B cell (primary cell): ENCODE measurements at regions not wholly inside any gene's neighbourhood (a gene's known extent, or its start where the extent isn't known, plus 50 kb on each side); places are given as distances from the start of the nearest gene placed in this dataset.
"Not testable (repeated sequence)": the region's sequence is repeated elsewhere in the genome, so short reads cannot be mapped to it uniquely, and the experiment has no call there.

Experiments used
- ATAC-seq: fragments of 200-7000 bp; cut with Tn5 transposase; one replicate; pipeline ENCODE4 v1.10.0; 2021; ENCODE audit warnings: low read depth, mild to moderate bottlenecking, moderate number of reproducible peaks, moderate library complexity
- CTCF ChIA-PET: fragments of 350-600 bp; sonication (Branson Sonifier 250); formaldehyde crosslinking; loops from one replicate; lab custom pipeline; 2021; ENCODE audit warnings: antibody characterized with exemption, inconsistent platforms; lab: Charles Lee
- POLR2A ChIA-PET: fragments of 350-600 bp; sonication (Branson Sonifier 250); formaldehyde crosslinking; loops from one replicate; lab custom pipeline; 2021; ENCODE audit warnings: antibody characterized with exemption; lab: Charles Lee
- DNase-seq: peaks from one replicate; pipeline ENCODE4 v3.0.0; 2013
- H2AFZ ChIP-seq: 2 replicates; pipeline ENCODE4 v1.6.1; 2012; ENCODE audit warnings: mild to moderate bottlenecking, low read depth, low read length; ENCODE audit not compliant: insufficient read depth, poor library complexity, severe bottlenecking
- H3K27ac ChIP-seq, 2 donors: 1 replicate in 1 of 2; 2 replicates in 1 of 2; pipeline ENCODE4 v1.5.1; 2012 to 2013; ENCODE audit warnings: low read length in 2 of 2, mild to moderate bottlenecking in 2 of 2, moderate library complexity in 1 of 2
- H3K27me3 ChIP-seq, 4 experiments: fragments of 200-600 bp in 1 of 4; sonication (generic) in 1 of 4; replicated peaks in 1 of 4; 1 replicate in 2 of 4; 2 replicates in 2 of 4; pipeline versions ENCODE4 v1.6.1 to v1.7.0; 2013 to 2016; ENCODE audit warnings: low read length in 3 of 4, mild to moderate bottlenecking in 2 of 4, mixed read lengths in 1 of 4, moderate library complexity in 1 of 4; ENCODE audit not compliant: insufficient read depth in 4 of 4, control insufficient read depth in 3 of 4; ENCODE audit errors: control extremely low read depth in 1 of 4
- H3K36me3 ChIP-seq, 2 experiments: replicated peaks in 1 of 2; 1 replicate in 1 of 2; 2 replicates in 1 of 2; pipeline versions ENCODE4 v1.6.1 to v1.7.1; 2013; ENCODE audit warnings: low read length in 1 of 2; ENCODE audit not compliant: insufficient read depth in 2 of 2, control insufficient read depth in 1 of 2; ENCODE audit errors: control extremely low read depth in 1 of 2, extremely low read depth in 1 of 2
- H3K4me1 ChIP-seq, 2 donors: fragments of 200-600 bp in 1 of 2; sonication (generic) in 1 of 2; 1 replicate in 1 of 2; 2 replicates in 1 of 2; pipeline versions ENCODE4 v1.5.1 to v1.6.1; 2013 to 2017; ENCODE audit warnings: low read length in 2 of 2; ENCODE audit not compliant: control insufficient read depth in 2 of 2, insufficient read depth in 2 of 2
- H3K4me2 ChIP-seq: replicated peaks from 2 replicates; pipeline ENCODE3; 2012; ENCODE audit warnings: mild to moderate bottlenecking, low read depth, low read length; ENCODE audit not compliant: poor library complexity, severe bottlenecking
- H3K4me3 ChIP-seq, 5 experiments: fragments of 200-600 bp in 1 of 5; sonication (generic) in 1 of 5; 1 replicate in 3 of 5; 2 replicates in 2 of 5; pipeline versions ENCODE4 v1.5.1 to v1.7.0; 2011 to 2016; ENCODE audit warnings: low read length in 4 of 5, mild to moderate bottlenecking in 4 of 5, low read depth in 2 of 5, control low read depth in 1 of 5, moderate library complexity in 1 of 5; ENCODE audit not compliant: insufficient read depth in 1 of 5; ENCODE audit errors: control extremely low read depth in 1 of 5, extremely low read depth in 1 of 5
- H3K79me2 ChIP-seq: fragments of 200-600 bp; sonication (generic); one replicate; pipeline ENCODE4 v1.6.0; 2016; ENCODE audit warnings: low read length; ENCODE audit not compliant: control insufficient read depth, insufficient read depth
- H3K9ac ChIP-seq: fragments of 200-600 bp; sonication (generic); 2 replicates; pipeline ENCODE4 v1.6.1; 2017; ENCODE audit warnings: mild to moderate bottlenecking, low read length, moderate library complexity
- H3K9me3 ChIP-seq, 3 donors: one replicate each; pipeline versions ENCODE4 v1.6.1 to v1.7.1; 2013; ENCODE audit warnings: low read length in 2 of 3; ENCODE audit not compliant: control insufficient read depth in 2 of 3, insufficient read depth in 1 of 3; ENCODE audit errors: control extremely low read depth in 1 of 3
- H4K20me1 ChIP-seq: 2 replicates; pipeline ENCODE4 v1.6.0; 2012; ENCODE audit warnings: mild to moderate bottlenecking, low read length; ENCODE audit not compliant: insufficient read depth, control insufficient read depth, poor library complexity, severe bottlenecking
- H3K27ac Mint-ChIP-seq: one replicate; pipeline ENCODE4 v1.8.0; 2021; ENCODE audit warnings: mixed read lengths
- H3K27me3 Mint-ChIP-seq: one replicate; pipeline ENCODE4 v1.8.0; 2021; ENCODE audit warnings: mixed read lengths
- H3K4me1 Mint-ChIP-seq: one replicate; pipeline ENCODE4 v1.8.0; 2021; ENCODE audit warnings: mixed read lengths
- H3K4me3 Mint-ChIP-seq: one replicate; pipeline ENCODE4 v1.8.0; 2021; ENCODE audit warnings: mixed read lengths
- H3K9me3 Mint-ChIP-seq: one replicate; pipeline ENCODE4 v1.8.0; 2022; ENCODE audit warnings: mixed read lengths; ENCODE audit not compliant: insufficient read depth
- CTCF ChIP-seq: fragments of 200-600 bp; IDR thresholded peaks from one replicate; pipeline ENCODE4 v1.8.0; 2022; ENCODE audit warnings: antibody characterized with exemption, mild to moderate bottlenecking
- EZH2 ChIP-seq: IDR thresholded peaks from 2 replicates; pipeline ENCODE4 v1.6.1; 2012; ENCODE audit warnings: borderline replicate concordance, low read depth, mild to moderate bottlenecking, moderate library complexity, low read length; ENCODE audit not compliant: insufficient read depth, poor library complexity, severe bottlenecking
- WGBS: methylation state at CpG from one replicate; pipeline ENCODE4 v1.1.5; 2013; ENCODE audit warnings: missing lambda C conversion rate; ENCODE audit not compliant: insufficient coverage; 5-methylcytosine and 5-hydroxymethylcytosine counted together
- intact Hi-C: fragments of 100-400 bp; cut with micrococcal nuclease; formaldehyde crosslinking; loops from one replicate; pipeline ENCODE4 v1.10.0; 2022

DNA sequence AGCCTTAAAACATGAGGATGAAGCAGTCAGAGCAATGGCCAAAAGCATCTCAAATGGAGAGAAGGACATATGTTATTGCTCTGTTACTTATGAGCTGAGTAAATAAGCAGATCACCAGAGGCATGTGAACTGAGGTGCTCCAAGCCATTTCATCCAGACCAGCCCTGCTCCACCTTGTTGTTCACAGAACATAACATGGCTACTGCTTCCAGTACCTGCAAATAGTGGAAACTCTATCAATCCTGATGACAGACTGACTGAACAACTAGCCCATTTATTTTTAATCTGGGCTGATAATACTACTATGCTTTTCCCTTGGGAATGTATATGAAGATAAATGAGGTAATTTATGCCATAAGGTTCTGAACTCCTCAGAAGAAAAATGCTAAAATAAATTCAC, 1164.7 kb downstream of the FAM181B start:
- ChIA-PET CTCF (no interaction called here), POLR2A (no interaction called here)
- Histone ChIP-seq H3K9ac (no peak overlapping the region), H3K27ac (no peak overlapping the region), H3K4me1 (no peaks in the 10 kb centered on the region), H3K4me3 (no peak overlapping the region), H3K27me3 (no peaks in the 10 kb centered on the region), H3K36me3 (no peaks in the 10 kb centered on the region), H3K4me2 (no peak overlapping the region), H3K9me3 (no peaks in the 10 kb centered on the region), H2AFZ (no peak overlapping the region), H4K20me1 (no peaks in the 10 kb centered on the region), H3K79me2 (no peaks in the 10 kb centered on the region)
- no peaks in the 10 kb centered on the region for H3K4me1 Mint-ChIP-seq
- no peak overlapping the region for H3K4me3 Mint-ChIP-seq
- ATAC-seq = no peak
- no peak overlapping the region for H3K27ac Mint-ChIP-seq
- H3K27me3 Mint-ChIP-seq = no peaks in the 10 kb centered on the region
- no peaks in the 10 kb centered on the region for H3K9me3 Mint-ChIP-seq
- TF ChIP-seq EZH2 (no peak), CTCF (no peak)
- no peak for DNase-seq
- intact Hi-C loops = no loop called here

DNA sequence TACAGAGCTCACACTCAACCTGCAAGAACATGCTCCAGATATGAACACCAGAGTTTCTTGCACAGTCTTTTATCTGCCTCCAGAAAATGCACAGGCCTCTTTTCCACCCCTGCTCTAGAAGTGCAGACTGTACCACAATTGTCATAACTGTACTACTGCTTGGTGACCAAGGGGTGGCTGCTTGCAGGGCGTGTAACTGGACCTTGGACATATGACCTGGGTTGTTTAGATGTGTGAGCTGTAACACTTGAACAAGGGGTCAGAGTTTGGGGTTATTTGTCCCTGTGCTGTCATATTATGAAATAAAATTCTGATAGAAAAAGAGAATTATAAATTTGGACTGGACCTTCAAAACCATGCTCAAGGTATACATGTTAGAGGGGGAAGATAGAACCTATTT, 1185.5 kb downstream of the FAM181B start:
- Histone ChIP-seq H3K79me2 (no peaks in the 10 kb centered on the region), H2AFZ (no peak overlapping the region), H3K4me2 (no peak overlapping the region), H3K27ac (no peak overlapping the region), H3K4me1 (no peaks in the 10 kb centered on the region), H3K9me3 (no peaks in the 10 kb centered on the region), H3K36me3 (no peaks in the 10 kb centered on the region), H3K4me3 (no peak overlapping the region), H3K9ac (no peak overlapping the region), H3K27me3 (no peaks in the 10 kb centered on the region), H4K20me1 (no peaks in the 10 kb centered on the region)
- H3K27me3 Mint-ChIP-seq = no peaks in the 10 kb centered on the region
- H3K9me3 Mint-ChIP-seq = no peaks in the 10 kb centered on the region
- no peak for TF ChIP-seq CTCF
- TF ChIP-seq EZH2 = no peak
- ChIA-PET POLR2A (no interaction called here), CTCF (no interaction called here)
- intact Hi-C loops = no loop called here
- H3K4me1 Mint-ChIP-seq = no peaks in the 10 kb centered on the region
- ATAC-seq (no peak), DNase-seq (no peak)
- no CpG with 5 or more reads among the region's 1 CpG for WGBS
- no peak overlapping the region for H3K4me3 Mint-ChIP-seq
- no peak overlapping the region for H3K27ac Mint-ChIP-seq

DNA sequence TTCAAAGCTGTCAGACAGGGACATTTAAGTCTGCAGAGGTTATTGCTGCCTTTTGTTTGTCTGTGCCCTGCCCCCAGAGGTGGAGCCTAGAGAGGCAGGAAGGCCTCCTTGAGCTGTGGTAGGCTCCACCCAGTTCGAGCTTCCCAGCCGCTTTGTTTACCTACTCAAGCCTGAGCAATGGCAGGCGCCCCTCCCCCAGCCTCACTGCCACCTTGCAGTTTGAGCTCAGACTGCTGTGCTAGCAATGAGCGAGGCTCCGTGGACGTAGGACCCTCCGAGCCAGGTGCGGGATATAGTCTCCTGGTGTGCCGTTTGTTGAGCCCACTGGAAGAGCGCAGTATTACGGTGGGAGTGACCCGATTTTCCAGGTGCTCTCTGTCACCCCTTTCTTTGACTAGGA, 1193.9 kb downstream of the FAM181B start:
- ATAC-seq, POLR2A ChIA-PET, H3K4me3 Mint-ChIP-seq, H3K36me3 ChIP-seq, H3K9ac ChIP-seq, H3K9me3 ChIP-seq, H3K9me3 Mint-ChIP-seq, H3K79me2 ChIP-seq, CTCF ChIA-PET, H2AFZ ChIP-seq, H4K20me1 ChIP-seq, H3K27me3 Mint-ChIP-seq, H3K4me1 ChIP-seq, H3K27ac Mint-ChIP-seq, H3K4me3 ChIP-seq, H3K27ac ChIP-seq, H3K4me1 Mint-ChIP-seq, H3K27me3 ChIP-seq, H3K4me2 ChIP-seq, intact Hi-C loops, DNase-seq: not testable (repeated sequence)
- 94% methylated on average over 12 of the region's 12 CpGs for WGBS
